HFFc6 (cell line): ENCODE measurements at regions not wholly inside any gene's neighbourhood (a gene's known extent, or its start where the extent isn't known, plus 50 kb on each side); places are given as distances from the start of the nearest gene placed in this dataset.
A peak's percentile ranks its signal among the peaks of the same experiment; 100 is the strongest.

Source experiments
- DNase-seq: peaks from one replicate; pipeline ENCODE4 v3.0.0-alpha.2; 2018
- H3K27ac Mint-ChIP-seq: 2 replicates; pipeline ENCODE4 v1.8.0; 2020; ENCODE audit warnings: mild to moderate bottlenecking, mixed read lengths
- H3K27me3 Mint-ChIP-seq: 2 replicates; pipeline ENCODE4 v1.8.0; 2021; ENCODE audit warnings: mild to moderate bottlenecking, moderate library complexity, mixed read lengths; ENCODE audit not compliant: insufficient read depth
- H3K36me3 Mint-ChIP-seq: 2 replicates; pipeline ENCODE4 v1.8.0; 2021; ENCODE audit warnings: low read depth, mixed read lengths
- H3K4me1 Mint-ChIP-seq: 2 replicates; pipeline ENCODE4 v1.8.0; 2020; ENCODE audit warnings: low read depth, mixed read lengths
- H3K4me3 Mint-ChIP-seq: 2 replicates; pipeline ENCODE4 v1.8.0; 2020; ENCODE audit warnings: mild to moderate bottlenecking, moderate library complexity, mixed read lengths
- H3K9me3 Mint-ChIP-seq: 2 replicates; pipeline ENCODE4 v1.8.0; 2020; ENCODE audit warnings: mild to moderate bottlenecking, mixed read lengths
- TF ChIP-seq, protein P1 (sequence below): fragments of 200-600 bp; sonication (generic); IDR thresholded peaks from 2 replicates; pipeline ENCODE4 v1.5.0; 2021; ENCODE audit warnings: antibody characterized with exemption, mild to moderate bottlenecking

DNA sequence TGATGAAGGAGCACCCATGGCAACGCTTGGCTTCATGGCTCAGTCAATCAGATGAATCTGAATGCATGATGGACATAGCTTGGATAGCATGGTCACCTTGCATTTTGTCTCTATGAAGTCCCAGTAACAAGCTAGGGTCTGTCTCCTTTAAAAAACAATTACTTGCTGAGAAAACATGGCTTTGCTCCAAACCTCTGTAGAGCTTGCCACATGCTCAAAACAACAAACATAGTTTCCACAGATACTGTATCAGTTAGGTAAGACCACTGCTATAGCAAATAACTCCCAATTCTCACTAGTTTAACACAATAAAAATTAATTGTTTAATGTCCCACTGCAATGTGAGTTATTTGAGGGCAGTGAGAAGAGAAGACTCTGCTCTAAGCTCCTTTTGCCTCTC, 401.0 kb downstream of the IRS1 start:
- TF ChIP-seq, protein P1, sequence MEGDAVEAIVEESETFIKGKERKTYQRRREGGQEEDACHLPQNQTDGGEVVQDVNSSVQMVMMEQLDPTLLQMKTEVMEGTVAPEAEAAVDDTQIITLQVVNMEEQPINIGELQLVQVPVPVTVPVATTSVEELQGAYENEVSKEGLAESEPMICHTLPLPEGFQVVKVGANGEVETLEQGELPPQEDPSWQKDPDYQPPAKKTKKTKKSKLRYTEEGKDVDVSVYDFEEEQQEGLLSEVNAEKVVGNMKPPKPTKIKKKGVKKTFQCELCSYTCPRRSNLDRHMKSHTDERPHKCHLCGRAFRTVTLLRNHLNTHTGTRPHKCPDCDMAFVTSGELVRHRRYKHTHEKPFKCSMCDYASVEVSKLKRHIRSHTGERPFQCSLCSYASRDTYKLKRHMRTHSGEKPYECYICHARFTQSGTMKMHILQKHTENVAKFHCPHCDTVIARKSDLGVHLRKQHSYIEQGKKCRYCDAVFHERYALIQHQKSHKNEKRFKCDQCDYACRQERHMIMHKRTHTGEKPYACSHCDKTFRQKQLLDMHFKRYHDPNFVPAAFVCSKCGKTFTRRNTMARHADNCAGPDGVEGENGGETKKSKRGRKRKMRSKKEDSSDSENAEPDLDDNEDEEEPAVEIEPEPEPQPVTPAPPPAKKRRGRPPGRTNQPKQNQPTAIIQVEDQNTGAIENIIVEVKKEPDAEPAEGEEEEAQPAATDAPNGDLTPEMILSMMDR: no peak
- H3K4me3 Mint-ChIP-seq: no peak overlapping the region
- no peaks in the 10 kb centered on the region for H3K9me3 Mint-ChIP-seq
- H3K4me1 Mint-ChIP-seq: peaks cover 13% of the 10 kb centered on the region; the same call in 1 of the 2 replicates
- no peak for DNase-seq
- H3K27me3 Mint-ChIP-seq: no peaks in the 10 kb centered on the region; the same call in 1 of the 2 replicates
- peaks cover 4% of the 10 kb centered on the region; the same call in 1 of the 2 replicates for H3K36me3 Mint-ChIP-seq
- H3K27ac Mint-ChIP-seq: no peak overlapping the region; the same call in 1 of the 2 replicates

DNA sequence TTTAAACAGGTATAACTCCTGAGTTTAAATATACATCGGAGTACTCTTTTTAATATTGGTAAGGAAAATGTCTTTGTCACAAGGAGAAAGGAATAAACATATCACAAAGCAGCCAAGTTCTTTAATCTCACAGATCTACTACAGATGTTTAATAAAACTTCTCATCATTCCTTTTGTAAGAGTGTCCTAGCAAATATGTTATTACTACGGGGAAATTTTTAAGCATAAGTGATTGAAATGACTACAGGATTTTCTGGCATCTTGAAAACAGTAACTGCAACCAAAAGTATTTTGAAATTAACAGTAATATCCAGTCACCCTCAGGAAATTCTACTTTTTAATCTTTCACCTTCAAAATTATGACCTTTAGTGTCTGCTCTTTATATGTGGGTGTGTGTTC, 403.1 kb downstream of the IRS1 start:
- Mint-ChIP-seq H3K9me3 (no peaks in the 10 kb centered on the region), H3K36me3 (peaks cover 4% of the 10 kb centered on the region; the same call in 1 of the 2 replicates), H3K4me1 (peaks cover 13% of the 10 kb centered on the region; the same call in 1 of the 2 replicates), H3K4me3 (no peak overlapping the region), H3K27me3 (no peaks in the 10 kb centered on the region; the same call in 1 of the 2 replicates), H3K27ac (peak overlapping the region; percentile 15; the same call in 1 of the 2 replicates)
- DNase-seq: no peak
- TF ChIP-seq, protein P1: no peak

DNA sequence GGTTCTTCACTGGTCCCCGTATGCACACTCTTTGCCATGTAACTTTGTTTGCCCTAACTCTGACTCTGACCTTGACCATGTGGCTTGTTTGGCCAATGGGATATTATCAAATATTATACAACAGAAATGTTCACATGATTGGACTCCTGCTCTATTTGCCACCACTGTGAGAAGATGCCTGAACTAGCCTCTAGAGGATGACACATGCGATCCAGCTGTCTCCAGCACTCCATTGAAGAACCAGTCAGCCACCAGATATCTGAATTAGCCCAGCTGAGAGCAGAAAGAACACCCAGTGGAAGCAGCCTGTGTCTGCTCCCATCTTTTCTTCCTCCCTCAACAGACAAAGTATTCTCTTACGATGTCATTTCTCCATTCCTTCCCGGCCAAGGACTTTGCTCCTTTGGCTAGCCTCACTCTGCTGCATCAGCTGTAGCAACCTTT, 412.1 kb downstream of the IRS1 start:
- no peak overlapping the region for H3K27ac Mint-ChIP-seq
- DNase-seq: peak; percentile 11

DNA sequence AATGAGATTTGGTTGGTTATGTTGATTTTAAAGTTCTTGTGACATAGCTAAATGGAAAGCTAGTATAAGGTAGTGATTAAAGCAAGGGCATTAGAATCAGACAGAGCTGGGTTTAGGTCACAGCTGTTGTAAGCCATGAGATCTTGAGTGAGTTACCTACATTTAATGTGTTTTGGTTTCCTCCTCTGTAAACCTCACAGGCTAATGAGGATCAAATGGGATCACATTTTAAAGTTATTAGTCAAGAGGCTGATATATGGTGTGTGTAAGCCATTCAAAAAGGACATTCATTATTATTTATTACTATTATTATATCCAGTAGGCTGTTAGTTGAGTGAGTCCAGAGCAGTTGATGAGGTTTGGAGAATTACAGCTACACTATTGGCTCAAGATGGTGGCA, 416.2 kb downstream of the IRS1 start:
- no peak overlapping the region for H3K27ac Mint-ChIP-seq
- no peak for DNase-seq
- no peak overlapping the region for H3K4me3 Mint-ChIP-seq
- H3K36me3 Mint-ChIP-seq: 0 out of 2 replicates have a peak, but pooled peaks cover under 1% of the 10 kb centered on the region
- TF ChIP-seq, protein P1: no peak
- H3K4me1 Mint-ChIP-seq: peaks cover 20% of the 10 kb centered on the region
- H3K27me3 Mint-ChIP-seq: no peaks in the 10 kb centered on the region
- no peaks in the 10 kb centered on the region for H3K9me3 Mint-ChIP-seq

More for the DNA sequence above, 412.1 kb downstream of the IRS1 start:
- TF ChIP-seq, protein P1: no peak
- Mint-ChIP-seq H3K4me3 (no peak overlapping the region), H3K36me3 (no peaks in the 10 kb centered on the region), H3K27me3 (no peaks in the 10 kb centered on the region), H3K4me1 (peaks cover 9% of the 10 kb centered on the region), H3K9me3 (no peaks in the 10 kb centered on the region)

DNA sequence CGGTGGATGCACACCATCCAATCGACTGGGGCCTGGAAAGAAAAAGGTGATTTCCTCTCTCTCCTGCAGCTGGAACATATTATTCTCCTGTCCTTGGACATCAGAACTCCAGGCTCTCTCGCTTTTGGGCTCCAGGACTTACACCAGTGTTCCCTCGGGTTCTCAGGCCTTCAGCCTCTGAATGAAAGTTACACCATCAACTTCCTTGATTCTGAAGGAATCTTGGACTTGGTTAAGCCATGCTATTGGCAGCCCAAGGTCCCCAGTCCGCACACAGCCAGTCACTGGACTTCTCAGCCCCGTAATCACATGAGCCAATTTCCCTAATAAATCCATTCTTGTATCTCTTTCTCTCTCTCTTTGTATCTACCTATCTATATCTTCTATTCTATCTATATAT, 418.9 kb downstream of the IRS1 start:
- Mint-ChIP-seq H3K9me3 (no peaks in the 10 kb centered on the region), H3K4me3 (no peak overlapping the region), H3K36me3 (peaks cover 4% of the 10 kb centered on the region; the same call in 1 of the 2 replicates), H3K27ac (no peak overlapping the region), H3K27me3 (no peaks in the 10 kb centered on the region; the same call in 1 of the 2 replicates), H3K4me1 (peaks cover 40% of the 10 kb centered on the region)
- no peak for DNase-seq
- TF ChIP-seq, protein P1: no peak
